Activated CD8-positive, alpha-beta T cell treated with anti-CD3 and anti-CD28 coated beads for 36 hours (primary cell): ENCODE measurements at regions not wholly inside any gene's neighbourhood (a gene's known extent, or its start where the extent isn't known, plus 50 kb on each side); places are given as distances from the start of the nearest gene placed in this dataset.

Source experiments
- ATAC-seq: fragments of 200-7000 bp; cut with Tn5 transposase; one replicate; pipeline ENCODE4 v1.10.0; 2021; ENCODE audit warnings: mild to moderate bottlenecking, moderate library complexity
- CTCF ChIA-PET: fragments of 350-600 bp; sonication (Branson Sonifier 250); formaldehyde crosslinking; loops from one replicate; lab custom pipeline; 2021; ENCODE audit warnings: antibody characterized with exemption; lab: Charles Lee
- POLR2A ChIA-PET: fragments of 350-600 bp; sonication (Branson Sonifier 250); formaldehyde crosslinking; loops from one replicate; lab custom pipeline; 2021; ENCODE audit warnings: antibody characterized with exemption; lab: Charles Lee
- DNase-seq: peaks from one replicate; pipeline ENCODE4 v3.0.0-alpha.2; 2020
- H3K27ac Mint-ChIP-seq: one replicate; pipeline ENCODE4 v1.8.0; 2021; ENCODE audit warnings: mild to moderate bottlenecking, mixed read lengths
- H3K27me3 Mint-ChIP-seq: one replicate; pipeline ENCODE4 v1.8.0; 2021; ENCODE audit warnings: mixed read lengths
- H3K36me3 Mint-ChIP-seq: one replicate; pipeline ENCODE4 v1.8.0; 2021; ENCODE audit warnings: low read depth, mixed read lengths
- H3K4me1 Mint-ChIP-seq: one replicate; pipeline ENCODE4 v1.8.0; 2021; ENCODE audit warnings: low read depth, mixed read lengths
- H3K4me3 Mint-ChIP-seq: one replicate; pipeline ENCODE4 v1.8.0; 2021; ENCODE audit warnings: mild to moderate bottlenecking, moderate library complexity, mixed read lengths
- H3K9me3 Mint-ChIP-seq: one replicate; pipeline ENCODE4 v1.8.0; 2021; ENCODE audit warnings: mixed read lengths
- CTCF ChIP-seq: fragments of 200-600 bp; IDR thresholded peaks from one replicate; pipeline ENCODE4 v1.8.0; 2022; ENCODE audit warnings: antibody characterized with exemption, mild to moderate bottlenecking
- intact Hi-C: fragments of 100-400 bp; cut with micrococcal nuclease; formaldehyde crosslinking; loops from one replicate; pipeline ENCODE4 v1.10.0; 2022

DNA sequence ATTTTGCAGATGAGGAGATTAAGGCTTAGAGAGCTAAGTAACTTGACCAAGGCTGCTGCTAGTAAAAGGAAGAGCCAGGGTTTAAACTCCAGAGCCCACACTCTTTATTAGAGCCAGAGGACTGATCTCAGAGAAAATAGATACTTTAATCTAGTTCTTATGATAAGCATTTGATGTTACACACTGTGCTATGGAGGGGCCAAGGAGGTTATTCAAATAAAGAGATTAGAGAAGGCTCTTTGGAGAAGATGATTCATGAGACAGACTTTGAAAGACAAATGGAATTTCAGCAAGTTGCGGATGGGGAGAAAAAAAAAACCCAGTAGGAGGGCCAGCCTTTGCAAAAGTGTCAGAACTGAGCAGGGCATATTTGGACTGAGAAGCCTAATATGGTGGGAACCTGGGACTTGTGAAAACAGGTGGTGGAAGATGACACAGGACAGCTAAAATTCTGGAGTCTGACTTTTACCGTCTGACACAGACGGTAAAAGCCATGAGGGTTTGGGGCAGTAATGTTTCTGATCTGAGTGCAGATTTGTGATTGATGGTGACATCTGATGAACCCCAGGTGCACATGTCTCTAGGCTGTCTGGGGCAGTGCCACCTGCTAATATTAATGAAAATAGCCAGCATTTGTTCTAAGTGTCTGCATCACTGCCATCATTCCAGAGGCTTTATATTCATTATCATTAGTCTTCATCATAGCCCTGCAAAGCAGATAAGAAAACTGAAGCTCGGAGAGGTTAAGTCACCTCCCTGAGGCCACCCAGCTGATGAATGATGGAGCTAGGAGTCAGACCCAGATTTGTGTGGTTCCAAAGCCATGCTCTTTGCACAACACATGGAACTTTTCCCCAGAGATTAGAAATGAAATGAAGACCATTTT is 65.3 kb upstream of the CXCL14 start:
- Mint-ChIP-seq H3K9me3 (no peaks in the 10 kb centered on the region), H3K4me1 (no peaks in the 10 kb centered on the region), H3K27ac (no peak overlapping the region), H3K36me3 (no peaks in the 10 kb centered on the region), H3K27me3 (peaks cover 3% of the 10 kb centered on the region), H3K4me3 (no peak overlapping the region)
- POLR2A ChIA-PET: no interaction called here
- intact Hi-C loops: no loop called here
- DNase-seq (no peak), ATAC-seq (no peak)
- no peak for TF ChIP-seq CTCF
- CTCF ChIA-PET: no interaction called here

DNA sequence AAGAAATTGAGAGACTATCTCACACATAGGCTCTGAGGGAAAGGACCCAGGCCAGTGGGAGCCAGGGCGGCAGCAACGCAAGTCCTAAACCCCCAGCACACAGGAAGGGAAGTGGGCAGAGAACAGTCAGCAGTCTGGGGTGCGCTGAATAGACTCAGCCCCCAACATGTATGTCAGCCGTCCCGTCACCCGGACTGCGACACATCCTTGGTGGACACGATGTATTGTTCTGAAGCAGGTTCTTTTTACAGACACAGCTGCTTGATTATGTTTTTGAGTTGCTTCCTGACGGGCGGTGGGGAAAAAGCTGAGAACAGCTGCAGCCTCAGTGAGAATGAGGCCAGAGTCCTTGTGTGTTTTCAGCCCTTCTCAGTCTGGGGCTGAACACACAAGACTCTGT is 64.1 kb upstream of the CXCL14 start:
- no peak for TF ChIP-seq CTCF
- Mint-ChIP-seq H3K27ac (no peak overlapping the region), H3K27me3 (peaks cover 3% of the 10 kb centered on the region), H3K9me3 (no peaks in the 10 kb centered on the region), H3K36me3 (no peaks in the 10 kb centered on the region), H3K4me3 (no peak overlapping the region), H3K4me1 (no peaks in the 10 kb centered on the region)
- DNase-seq (no peak), ATAC-seq (no peak)
- CTCF ChIA-PET: no interaction called here
- POLR2A ChIA-PET: no interaction called here
- intact Hi-C loops: no loop called here

DNA sequence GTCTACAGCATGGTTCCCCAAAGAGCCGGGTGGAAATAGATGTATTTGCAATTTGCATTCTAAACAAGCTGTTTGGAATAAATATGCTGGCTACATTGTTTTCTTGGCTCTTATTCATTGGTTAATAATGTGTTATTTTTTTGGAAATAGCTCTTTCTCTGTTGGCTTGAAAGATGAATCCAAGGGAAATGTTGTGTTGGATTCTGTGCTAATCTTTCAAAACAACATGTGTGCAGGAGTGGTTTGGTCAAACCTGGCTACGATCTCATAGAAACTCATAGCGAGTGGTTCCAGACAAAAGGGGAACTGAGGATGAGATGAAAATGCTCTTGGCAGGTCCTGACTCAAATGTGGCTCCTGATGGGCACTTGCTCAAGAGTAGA is 63.7 kb upstream of the CXCL14 start:
- peaks cover 3% of the 10 kb centered on the region for H3K27me3 Mint-ChIP-seq
- no peak for TF ChIP-seq CTCF
- DNase-seq (no peak), ATAC-seq (no peak)
- H3K4me1 Mint-ChIP-seq: no peaks in the 10 kb centered on the region
- intact Hi-C loops: no loop called here
- H3K36me3 Mint-ChIP-seq: no peaks in the 10 kb centered on the region
- H3K27ac Mint-ChIP-seq: no peak overlapping the region
- POLR2A ChIA-PET: no interaction called here
- CTCF ChIA-PET: no interaction called here
- no peak overlapping the region for H3K4me3 Mint-ChIP-seq
- no peaks in the 10 kb centered on the region for H3K9me3 Mint-ChIP-seq

DNA sequence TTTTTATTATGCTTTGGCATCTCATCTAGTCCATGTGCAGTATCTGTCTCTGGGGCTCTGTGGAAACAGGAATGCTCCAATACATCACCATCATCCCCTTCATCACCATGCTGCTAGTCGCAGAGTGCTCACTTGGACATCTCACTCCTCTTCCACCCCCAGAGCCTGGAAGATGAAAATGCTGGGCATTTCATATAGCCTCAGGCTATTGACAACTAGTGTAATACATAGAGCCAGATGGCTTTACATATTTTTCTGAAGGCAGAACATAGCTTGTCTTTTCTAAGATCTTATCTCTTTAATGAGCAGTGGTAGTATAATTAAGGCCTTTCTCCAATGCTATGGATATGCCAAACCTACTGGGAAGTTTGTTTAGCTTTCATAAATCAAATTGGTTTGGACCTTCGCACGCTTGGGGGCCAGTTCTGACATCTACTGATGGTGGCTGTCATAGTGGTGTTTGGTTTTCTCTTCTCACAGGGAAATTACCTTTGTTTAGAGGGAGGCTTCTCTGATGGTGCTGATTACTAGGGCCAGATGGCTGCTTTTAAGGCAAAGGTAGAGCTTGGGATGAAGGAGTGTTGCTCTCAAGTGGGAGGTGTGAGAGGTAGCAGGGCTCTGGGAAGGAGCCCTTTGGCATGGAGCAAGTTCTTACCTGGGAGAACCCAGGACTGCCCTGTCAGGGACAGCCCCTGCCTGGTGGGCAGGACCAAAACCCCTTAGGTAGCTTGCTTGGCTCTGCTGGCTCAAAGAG is 63.1 kb upstream of the CXCL14 start:
- intact Hi-C loops: no loop called here
- Mint-ChIP-seq H3K27ac (no peak overlapping the region), H3K4me3 (no peak overlapping the region), H3K27me3 (peaks cover 6% of the 10 kb centered on the region), H3K36me3 (no peaks in the 10 kb centered on the region), H3K4me1 (no peaks in the 10 kb centered on the region), H3K9me3 (no peaks in the 10 kb centered on the region)
- CTCF ChIA-PET: no interaction called here
- no peak for TF ChIP-seq CTCF
- DNase-seq (no peak), ATAC-seq (no peak)
- POLR2A ChIA-PET: no interaction called here

DNA sequence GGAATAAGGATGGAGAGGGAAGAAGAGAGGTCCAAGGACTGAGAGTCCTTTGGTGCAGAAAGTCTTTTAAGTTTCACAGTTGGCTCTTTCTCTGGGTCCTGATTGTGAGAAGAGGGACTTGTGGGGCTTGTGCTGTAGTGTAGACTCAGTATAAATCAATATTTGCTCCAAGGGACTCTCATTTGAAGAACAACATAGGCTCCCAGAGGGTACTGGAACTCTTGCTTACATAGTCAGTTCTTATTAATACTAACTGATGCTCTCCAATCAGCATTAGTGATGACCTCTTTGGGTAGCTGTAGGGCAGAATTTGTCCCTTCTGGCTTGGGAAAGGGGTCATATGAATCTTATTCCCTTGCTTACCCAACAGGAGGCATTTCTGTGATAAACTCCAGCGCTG is 62.5 kb upstream of the CXCL14 start:
- H3K4me1 Mint-ChIP-seq: no peaks in the 10 kb centered on the region
- no peak overlapping the region for H3K4me3 Mint-ChIP-seq
- intact Hi-C loops: no loop called here
- H3K36me3 Mint-ChIP-seq: no peaks in the 10 kb centered on the region
- H3K9me3 Mint-ChIP-seq: no peaks in the 10 kb centered on the region
- no peak overlapping the region for H3K27ac Mint-ChIP-seq
- DNase-seq (no peak), ATAC-seq (no peak)
- POLR2A ChIA-PET: no interaction called here
- CTCF ChIA-PET: no interaction called here
- TF ChIP-seq CTCF: no peak
- peaks cover 6% of the 10 kb centered on the region for H3K27me3 Mint-ChIP-seq
